GM21381 (cell line): ENCODE measurements at regions not wholly inside any gene's neighbourhood (a gene's known extent, or its start where the extent isn't known, plus 50 kb on each side); places are given as distances from the start of the nearest gene placed in this dataset.
"Not testable (repeated sequence)": the region's sequence is repeated elsewhere in the genome, so short reads cannot be mapped to it uniquely, and the experiment has no call there.

Experiments
- ATAC-seq: cut with Tn5 transposase; IDR thresholded peaks from one replicate; pipeline ENCODE4 v1.9.1; 2021; ENCODE audit warnings: mild to moderate bottlenecking, moderate library complexity; ENCODE audit not compliant: unreplicated experiment

DNA sequence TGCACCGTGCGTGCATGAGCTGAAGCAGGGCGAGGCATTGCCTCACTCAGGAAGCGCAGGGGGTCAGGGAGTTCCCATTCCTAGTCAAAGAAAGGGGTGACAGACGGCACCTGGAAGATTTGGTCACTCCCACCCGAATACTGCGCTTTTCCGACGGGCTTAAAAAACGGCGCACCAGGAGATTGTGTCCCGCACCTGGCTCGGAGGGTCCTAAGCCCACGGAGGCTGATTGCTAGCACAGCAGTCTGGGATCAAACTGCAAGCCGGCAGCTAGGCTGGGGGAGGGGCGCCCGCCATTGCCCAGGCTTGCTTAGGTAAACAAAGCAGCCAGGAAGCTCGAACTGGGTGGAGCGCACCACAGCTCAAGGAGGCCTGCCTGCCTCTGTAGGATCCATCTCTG is 85.6 kb upstream of the TSLP start:
- ATAC-seq: not testable (repeated sequence)

- ATAC-seq: not testable (repeated sequence)
Observed at GRCh38 chr5:110987573-110987972, 83.9 kb upstream of the TSLP start.

DNA sequence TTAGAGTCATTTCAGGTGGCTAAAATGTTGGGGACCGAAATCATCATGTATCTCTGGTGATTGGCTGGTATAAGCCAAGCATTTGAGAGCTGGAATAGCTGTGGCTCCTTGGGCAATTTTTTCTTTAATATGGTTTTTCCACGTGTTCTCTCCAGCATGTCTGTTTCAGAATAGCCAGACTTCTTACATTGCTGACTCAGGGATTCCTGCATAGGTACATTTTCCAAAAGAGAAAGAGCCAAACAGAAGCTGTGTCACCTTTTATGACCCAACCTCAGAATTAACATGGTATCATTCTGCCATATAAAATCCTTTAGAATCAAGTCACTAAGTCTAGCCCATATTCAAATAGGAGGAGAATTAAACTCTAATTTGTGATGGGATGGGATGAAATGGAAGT is 74.8 kb upstream of the TSLP start:
- ATAC-seq: no peak

DNA sequence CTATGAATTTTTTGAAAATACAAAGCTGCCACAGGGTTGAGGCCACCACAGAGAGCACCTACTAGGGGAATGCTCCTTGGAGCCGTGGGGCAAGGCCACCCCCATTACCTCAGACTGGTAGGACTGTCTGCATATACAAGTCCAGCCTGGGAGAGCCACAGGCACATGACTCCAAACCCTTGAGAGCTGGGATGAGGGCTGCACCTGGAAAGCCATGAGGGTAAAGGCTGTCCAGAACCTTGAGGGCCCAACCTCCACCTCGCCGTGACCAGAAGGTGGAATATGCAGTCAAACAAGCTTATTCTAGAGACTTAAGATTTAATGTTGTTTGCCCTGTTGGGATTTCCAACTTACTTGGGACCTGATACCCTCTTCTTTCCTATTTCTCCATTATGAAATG is 69.5 kb upstream of the TSLP start:
- no peak for ATAC-seq

DNA sequence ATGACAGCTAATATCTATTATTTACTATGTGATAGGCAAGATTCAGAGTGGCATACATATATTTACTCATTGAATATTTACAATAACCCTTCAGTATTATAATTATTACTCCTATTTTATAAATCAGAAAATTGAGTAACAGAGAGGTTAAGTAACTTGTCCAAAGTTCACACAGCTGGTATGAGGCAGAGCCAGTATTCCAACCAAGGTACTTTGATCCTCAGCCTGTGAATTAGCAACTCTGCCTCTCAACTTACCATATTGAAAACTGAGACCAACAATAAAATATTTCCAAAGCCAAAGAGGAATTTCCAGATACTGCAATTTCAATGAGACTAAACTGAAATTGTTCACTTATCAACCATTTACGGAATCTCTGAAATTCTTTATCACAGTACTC is 67.9 kb upstream of the TSLP start:
- no peak for ATAC-seq

GRCh38 chr5:111004291-111004690 is 67.2 kb upstream of the TSLP start:
- no peak for ATAC-seq

DNA sequence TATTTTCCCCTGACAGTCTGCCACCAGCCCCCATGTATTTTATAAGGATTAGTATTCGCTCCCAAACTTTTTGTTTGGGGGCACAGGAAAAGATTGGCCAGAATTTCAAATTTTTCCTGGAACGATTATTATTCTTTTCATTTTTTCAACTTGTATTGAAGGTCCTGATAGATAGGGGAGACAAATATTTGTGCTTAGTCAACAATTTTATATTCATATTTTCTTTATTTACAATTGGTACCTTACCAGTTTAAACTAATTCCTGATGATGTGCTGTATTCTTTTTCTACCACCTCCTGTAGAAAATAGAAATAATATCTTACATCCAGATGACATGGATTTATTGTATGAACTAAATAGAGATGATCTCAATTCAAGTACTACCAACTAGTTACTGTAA is 60.7 kb upstream of the TSLP start:
- ATAC-seq: no peak

DNA sequence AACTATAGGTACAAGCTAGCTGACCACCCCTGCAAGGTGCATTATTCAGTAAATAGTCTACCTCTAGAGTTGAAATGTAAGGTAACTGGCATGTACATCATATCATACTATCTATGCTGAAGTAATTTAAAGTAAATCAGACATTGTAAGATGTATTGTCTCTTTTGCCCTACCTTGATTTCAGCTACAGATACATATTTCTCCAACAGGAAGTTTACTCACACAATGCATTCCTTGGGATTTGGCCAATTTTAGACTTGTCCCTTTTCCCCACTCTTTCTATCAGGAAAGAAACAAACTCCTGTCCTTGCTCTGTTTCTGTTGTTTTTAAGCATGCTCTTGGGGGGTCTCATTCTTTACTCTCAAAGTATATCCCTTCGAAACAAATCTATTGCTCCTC is 58.5 kb upstream of the TSLP start:
- ATAC-seq: no peak

- ATAC-seq: no peak
Observed at GRCh38 chr5:111016801-111017200, 54.7 kb upstream of the TSLP start.

- ATAC-seq: no peak
Observed at GRCh38 chr5:111017731-111018130, 53.8 kb upstream of the TSLP start.
